Myocyte (in vitro differentiated cells): ENCODE measurements at regions not wholly inside any gene's neighbourhood (a gene's known extent, or its start where the extent isn't known, plus 50 kb on each side); places are given as distances from the start of the nearest gene placed in this dataset.

Source experiments
- DNase-seq: peaks from one replicate; pipeline ENCODE4 v3.0.0-alpha.2; 2012; ENCODE audit warnings: low read depth

GRCh38 chr3:59547874-59548273, 498.0 kb upstream of the CFAP20DC start:
- DNase-seq, result no peak

GRCh38 chr3:59546522-59546921, 496.7 kb upstream of the CFAP20DC start:
- no peak for DNase-seq

GRCh38 chr3:59545374-59545773, 495.5 kb upstream of the CFAP20DC start:
- DNase-seq, result no peak

- no peak for DNase-seq
Measured at GRCh38 chr3:59542276-59542675, 492.5 kb upstream of the CFAP20DC start.

- no peak for DNase-seq
Measured at GRCh38 chr3:59540696-59541095, 490.9 kb upstream of the CFAP20DC start.

GRCh38 chr3:59540241-59540640, 490.4 kb upstream of the CFAP20DC start:
- DNase-seq, result no peak

- no peak for DNase-seq
Measured at GRCh38 chr3:59538753-59539432, 489.1 kb upstream of the CFAP20DC start.

- DNase-seq, result no peak
Measured at GRCh38 chr3:59535791-59536221, 486.0 kb upstream of the CFAP20DC start.

GRCh38 chr3:59531994-59532393, 482.2 kb upstream of the CFAP20DC start:
- DNase-seq, result no peak

GRCh38 chr3:59531066-59531745, 481.4 kb upstream of the CFAP20DC start:
- DNase-seq, result no peak

GRCh38 chr3:59528251-59528650, 478.4 kb upstream of the CFAP20DC start:
- DNase-seq, result no peak

- no peak for DNase-seq
Measured at GRCh38 chr3:59527493-59527892, 477.7 kb upstream of the CFAP20DC start.

GRCh38 chr3:59526999-59527398, 477.2 kb upstream of the CFAP20DC start:
- no peak for DNase-seq

GRCh38 chr3:59522550-59522949, 472.7 kb upstream of the CFAP20DC start:
- no peak for DNase-seq

- DNase-seq, result no peak
Measured at GRCh38 chr3:59519094-59519493, 469.3 kb upstream of the CFAP20DC start.

GRCh38 chr3:59518283-59519055, 468.6 kb upstream of the CFAP20DC start:
- no peak for DNase-seq

GRCh38 chr3:59517388-59517787, 467.6 kb upstream of the CFAP20DC start:
- DNase-seq, result no peak

- DNase-seq, result no peak
Measured at GRCh38 chr3:59515966-59516365, 466.1 kb upstream of the CFAP20DC start.

- no peak for DNase-seq
Measured at GRCh38 chr3:59514865-59515482, 465.1 kb upstream of the CFAP20DC start.

GRCh38 chr3:59513570-59513969, 463.7 kb upstream of the CFAP20DC start:
- DNase-seq, result no peak

- DNase-seq, result no peak
Measured at GRCh38 chr3:59512066-59512465, 462.2 kb upstream of the CFAP20DC start.

GRCh38 chr3:59510576-59510975, 460.8 kb upstream of the CFAP20DC start:
- no peak for DNase-seq
